CD4-positive, alpha-beta T cell treated with Interleukin-17A for 1 hour (primary cell): ENCODE measurements at regions not wholly inside any gene's neighbourhood (a gene's known extent, or its start where the extent isn't known, plus 50 kb on each side); places are given as distances from the start of the nearest gene placed in this dataset.
A peak's percentile ranks its signal among the peaks of the same experiment; 100 is the strongest.
"Not testable (repeated sequence)": the region's sequence is repeated elsewhere in the genome, so short reads cannot be mapped to it uniquely, and the experiment has no call there.

Source experiments
- DNase-seq: peaks from one replicate; pipeline ENCODE4 v3.0.0-alpha.2; 2020

- DNase-seq: no peak
Measured at GRCh38 chr14:101634850-101635748, 73.8 kb downstream of the DIO3 start.

- DNase-seq: no peak
Measured at GRCh38 chr14:101635749-101636560, 74.7 kb downstream of the DIO3 start.

GRCh38 chr14:101639241-101639833, 78.0 kb downstream of the DIO3 start:
- no peak for DNase-seq

- DNase-seq: no peak
Measured at GRCh38 chr14:101643651-101644050, 82.4 kb downstream of the DIO3 start.

GRCh38 chr14:101654051-101654450, 92.8 kb downstream of the DIO3 start:
- no peak for DNase-seq

GRCh38 chr14:101657372-101657771, 96.1 kb downstream of the DIO3 start:
- DNase-seq: no peak

GRCh38 chr14:101665478-101666078, 95.9 kb upstream of the PPP2R5C start:
- peak; percentile 28 for DNase-seq

- no peak for DNase-seq
Measured at GRCh38 chr14:101666264-101666663, 95.2 kb upstream of the PPP2R5C start.

- DNase-seq: no peak
Measured at GRCh38 chr14:101669629-101670028, 91.9 kb upstream of the PPP2R5C start.

- DNase-seq: no peak
Measured at GRCh38 chr14:101673873-101674272, 87.6 kb upstream of the PPP2R5C start.

GRCh38 chr14:101675835-101676234, 85.7 kb upstream of the PPP2R5C start:
- not testable (repeated sequence) for DNase-seq

GRCh38 chr14:101677912-101678327, 83.6 kb upstream of the PPP2R5C start:
- not testable (repeated sequence) for DNase-seq

GRCh38 chr14:101681795-101682194, 79.7 kb upstream of the PPP2R5C start:
- no peak for DNase-seq

GRCh38 chr14:101683365-101683764, 78.1 kb upstream of the PPP2R5C start:
- DNase-seq: no peak

- no peak for DNase-seq
Measured at GRCh38 chr14:101687756-101688546, 73.6 kb upstream of the PPP2R5C start.

GRCh38 chr14:101689039-101689501, 72.4 kb upstream of the PPP2R5C start:
- no peak for DNase-seq

- not testable (repeated sequence) for DNase-seq
Measured at GRCh38 chr14:101689966-101690365, 71.5 kb upstream of the PPP2R5C start.

- DNase-seq: no peak
Measured at GRCh38 chr14:101695659-101696058, 65.8 kb upstream of the PPP2R5C start.

GRCh38 chr14:101704140-101704539, 57.4 kb upstream of the PPP2R5C start:
- DNase-seq: peak; percentile 55

GRCh38 chr14:101705733-101706508, 55.6 kb upstream of the PPP2R5C start:
- peak; percentile 70 for DNase-seq

GRCh38 chr14:101706509-101707067, 54.9 kb upstream of the PPP2R5C start:
- no peak for DNase-seq
